ENCODE measurements at regions not wholly inside any gene's neighbourhood (a gene's known extent, or its start where the extent isn't known, plus 50 kb on each side); places are given as distances from the start of the nearest gene placed in this dataset.

DNA sequence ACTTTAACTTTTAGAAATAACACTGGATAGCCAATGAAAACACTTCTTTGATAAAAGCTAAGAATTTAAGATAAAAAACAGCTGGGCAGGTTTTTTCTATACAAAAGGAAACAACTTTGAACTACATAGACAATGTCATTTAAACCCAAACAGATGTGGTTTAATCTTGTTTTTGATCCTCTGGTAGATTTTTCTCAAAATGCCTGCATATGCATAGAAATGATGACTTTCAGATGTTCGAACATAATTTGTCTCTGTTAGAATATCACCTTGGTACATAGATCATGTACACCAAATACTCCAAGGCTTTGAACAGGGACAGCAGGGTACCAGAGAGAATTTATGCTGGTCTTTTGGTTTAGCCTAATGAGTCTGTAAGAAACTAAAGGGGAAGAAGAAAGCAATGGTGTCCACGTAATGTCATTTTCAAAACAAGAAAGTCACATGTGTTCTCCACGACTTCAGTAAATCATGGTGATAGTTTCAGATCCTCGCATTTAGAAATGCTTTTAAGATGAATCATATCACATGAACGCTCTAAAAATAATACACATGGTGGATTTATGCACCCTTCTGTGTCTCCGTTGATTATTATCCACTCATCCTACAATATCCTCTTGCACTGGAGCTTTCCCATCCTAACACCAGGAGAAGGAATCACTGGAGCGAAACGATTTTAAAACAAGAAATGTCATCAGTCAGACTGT, 160.1 kb upstream of the PDZRN3 start:
- no peak for TF ChIP-seq CTCF (conservative IDR thresholded peaks at IDR 0.05; ENCODE audit: low read depth, low read length)
- TF ChIP-seq EZH2 (IDR thresholded peaks at IDR 0.05; ENCODE audit: borderline replicate concordance, low read depth, low read length, poor library complexity, severe bottlenecking), result no peak
